Thyroid gland (tissue), 4 donors: ENCODE measurements at regions not wholly inside any gene's neighbourhood (a gene's known extent, or its start where the extent isn't known, plus 50 kb on each side); places are given as distances from the start of the nearest gene placed in this dataset.

ENCODE experiments used
- DNase-seq, 2 donors: peaks; one replicate each; pipeline ENCODE4 v3.0.0-alpha.2; 2019
- H3K27ac ChIP-seq, 3 donors: fragments of 200-600 bp; sonication (generic); 1 replicate in 2 of 3; 2 replicates in 1 of 3; pipeline ENCODE4 v1.5.1; 2016 to 2019; ENCODE audit warnings: mild to moderate bottlenecking in 1 of 3, moderate library complexity in 1 of 3
- H3K27me3 ChIP-seq: fragments of 200-600 bp; sonication (generic); one replicate; pipeline ENCODE4 v1.5.1; 2019
- H3K36me3 ChIP-seq, 2 donors: fragments of 200-600 bp; sonication (generic); one replicate each; pipeline ENCODE4 v1.5.1; 2016 to 2019
- H3K4me1 ChIP-seq, 2 donors: fragments of 200-600 bp; sonication (generic); one replicate each; pipeline ENCODE4 v1.5.1; 2017 to 2019
- H3K4me3 ChIP-seq, 3 donors: fragments of 200-600 bp; sonication (generic); replicated peaks in 1 of 3; 1 replicate in 2 of 3; 2 replicates in 1 of 3; pipeline ENCODE4 v1.5.1; 2016; ENCODE audit warnings: mild to moderate bottlenecking in 1 of 3
- H3K9me3 ChIP-seq: fragments of 200-600 bp; sonication (generic); one replicate; pipeline ENCODE4 v1.5.1; 2017
- POLR2A ChIP-seq, 2 donors: fragments of 450-650 bp; IDR thresholded peaks; one replicate each; pipeline ENCODE4 v1.6.1; 2017; ENCODE audit warnings: antibody characterized with exemption in 2 of 2, mild to moderate bottlenecking in 2 of 2, moderate library complexity in 1 of 2
- WGBS, 2 donors: methylation state at CpG; one replicate each; pipeline ENCODE4 v1.1.5; 2017; 5-methylcytosine and 5-hydroxymethylcytosine counted together
- intact Hi-C: fragments of 100-400 bp; cut with DNase I; formaldehyde crosslinking; loops from one replicate; pipeline ENCODE4 v1.15.1; 2023
- TF ChIP-seq, protein P1 (sequence below), 6 experiments: fragments of 200-600 bp in 3 of 6; fragments of 450-650 bp in 3 of 6; sonication (generic) in 3 of 6; IDR thresholded peaks; one replicate each; pipeline ENCODE4 v1.5.1; 2016 to 2019; ENCODE audit warnings: antibody characterized with exemption in 6 of 6, mild to moderate bottlenecking in 2 of 6, inconsistent platforms in 1 of 6, moderate library complexity in 1 of 6

DNA sequence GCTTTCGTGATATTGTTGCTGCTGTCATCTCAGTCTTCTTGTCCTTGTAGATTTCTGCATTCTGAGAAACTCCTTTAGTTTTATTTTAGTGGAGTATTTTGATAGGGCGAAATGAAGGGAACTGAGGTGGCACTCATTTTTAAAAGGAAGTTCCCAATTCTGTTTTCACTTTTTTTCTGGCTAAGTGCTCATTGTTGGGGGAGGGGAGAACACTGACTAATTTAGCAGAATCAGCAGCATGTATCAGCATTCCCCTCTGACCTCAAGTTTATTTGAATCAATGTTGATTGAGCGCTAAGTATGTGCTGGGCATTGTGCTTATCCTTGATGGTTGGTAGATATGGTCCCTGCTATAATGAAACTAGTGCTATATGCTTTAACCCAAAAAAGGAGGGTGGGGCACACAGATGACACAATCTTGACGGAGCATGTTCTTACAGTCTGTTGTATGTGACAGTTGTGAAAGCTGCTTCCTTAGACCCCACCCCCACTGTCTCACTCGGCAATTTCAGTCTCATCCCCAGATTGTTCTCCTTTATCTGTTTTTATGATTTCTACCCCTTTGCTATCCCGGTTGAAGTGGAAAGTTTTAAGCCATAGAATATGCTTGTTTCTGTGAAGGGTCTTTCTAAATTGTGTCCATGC lies 262.4 kb downstream of the SOX4 start:
- Histone ChIP-seq H3K4me1 (no peaks in the 10 kb centered on the region), H3K27ac (no peak overlapping the region), H3K4me3 (no peak overlapping the region), H3K9me3 (no peaks in the 10 kb centered on the region), H3K27me3 (no peaks in the 10 kb centered on the region), H3K36me3 (no peaks in the 10 kb centered on the region)
- intact Hi-C loops: no loop called here
- DNase-seq: no peak
- TF ChIP-seq, protein P1, sequence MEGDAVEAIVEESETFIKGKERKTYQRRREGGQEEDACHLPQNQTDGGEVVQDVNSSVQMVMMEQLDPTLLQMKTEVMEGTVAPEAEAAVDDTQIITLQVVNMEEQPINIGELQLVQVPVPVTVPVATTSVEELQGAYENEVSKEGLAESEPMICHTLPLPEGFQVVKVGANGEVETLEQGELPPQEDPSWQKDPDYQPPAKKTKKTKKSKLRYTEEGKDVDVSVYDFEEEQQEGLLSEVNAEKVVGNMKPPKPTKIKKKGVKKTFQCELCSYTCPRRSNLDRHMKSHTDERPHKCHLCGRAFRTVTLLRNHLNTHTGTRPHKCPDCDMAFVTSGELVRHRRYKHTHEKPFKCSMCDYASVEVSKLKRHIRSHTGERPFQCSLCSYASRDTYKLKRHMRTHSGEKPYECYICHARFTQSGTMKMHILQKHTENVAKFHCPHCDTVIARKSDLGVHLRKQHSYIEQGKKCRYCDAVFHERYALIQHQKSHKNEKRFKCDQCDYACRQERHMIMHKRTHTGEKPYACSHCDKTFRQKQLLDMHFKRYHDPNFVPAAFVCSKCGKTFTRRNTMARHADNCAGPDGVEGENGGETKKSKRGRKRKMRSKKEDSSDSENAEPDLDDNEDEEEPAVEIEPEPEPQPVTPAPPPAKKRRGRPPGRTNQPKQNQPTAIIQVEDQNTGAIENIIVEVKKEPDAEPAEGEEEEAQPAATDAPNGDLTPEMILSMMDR (IDR thresholded peaks at IDR 0.05): no peak
- WGBS, 2 donors: 90 to 94% methylated on average over 6 of the region's 6 CpGs

DNA sequence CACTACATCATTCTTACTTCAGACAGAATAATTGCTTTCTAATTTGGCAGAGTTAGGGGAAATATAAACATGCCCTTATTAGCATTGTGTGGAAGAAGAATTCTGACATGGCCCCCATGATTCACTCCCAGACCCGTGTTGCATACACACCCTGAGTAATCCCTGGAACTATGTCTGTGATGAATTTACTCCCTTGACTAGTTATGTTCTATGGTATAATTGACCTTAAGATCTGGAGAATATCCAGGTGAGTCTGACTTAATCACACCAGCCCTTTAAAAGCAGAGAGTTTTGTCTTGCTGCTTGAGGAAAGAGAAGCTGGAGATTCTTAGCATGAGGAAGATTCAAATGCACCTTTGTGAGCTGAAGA lies 262.9 kb downstream of the SOX4 start:
- H3K4me3 ChIP-seq: no peak overlapping the region
- no peaks in the 10 kb centered on the region for H3K9me3 ChIP-seq
- TF ChIP-seq, protein P1 (IDR thresholded peaks at IDR 0.05): no peak
- no peak for TF ChIP-seq POLR2A (IDR thresholded peaks at IDR 0.05)
- DNase-seq: no peak
- no peaks in the 10 kb centered on the region for H3K36me3 ChIP-seq
- no peak overlapping the region for H3K27ac ChIP-seq
- H3K4me1 ChIP-seq: no peaks in the 10 kb centered on the region
- H3K27me3 ChIP-seq: no peaks in the 10 kb centered on the region
- intact Hi-C loops: no loop called here
- WGBS, 2 donors: 0 to 68% methylated on average over 1 of the region's 1 CpG

DNA sequence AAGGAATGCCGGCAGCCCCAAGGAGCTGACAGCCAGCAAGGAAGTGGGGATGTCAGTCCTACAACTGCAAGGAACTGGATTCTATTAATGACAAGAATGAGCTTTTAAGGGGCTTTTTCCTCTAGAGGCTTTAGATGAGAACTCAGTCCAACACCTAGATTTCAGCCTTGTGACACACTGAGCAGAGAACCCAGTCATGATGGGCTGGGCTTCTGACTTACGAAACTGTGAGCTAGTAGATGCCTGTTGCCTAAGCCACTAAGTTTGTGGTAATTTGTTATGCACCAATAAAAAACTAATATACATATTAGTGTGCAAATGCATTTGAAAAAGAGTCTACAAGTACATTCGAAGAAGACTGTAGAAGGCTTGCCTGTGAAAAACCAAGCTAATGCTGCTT lies 263.3 kb downstream of the SOX4 start:
- Histone ChIP-seq H3K4me3 (no peak overlapping the region), H3K27me3 (no peaks in the 10 kb centered on the region), H3K36me3 (no peaks in the 10 kb centered on the region), H3K9me3 (no peaks in the 10 kb centered on the region), H3K27ac (no peak overlapping the region), H3K4me1 (no peaks in the 10 kb centered on the region)
- no peak for TF ChIP-seq POLR2A (IDR thresholded peaks at IDR 0.05)
- TF ChIP-seq, protein P1 (IDR thresholded peaks at IDR 0.05): no peak
- intact Hi-C loops: no loop called here
- no peak for DNase-seq
- 95 to 99% methylated on average over 3 of the region's 3 CpGs for WGBS, 2 donors

DNA sequence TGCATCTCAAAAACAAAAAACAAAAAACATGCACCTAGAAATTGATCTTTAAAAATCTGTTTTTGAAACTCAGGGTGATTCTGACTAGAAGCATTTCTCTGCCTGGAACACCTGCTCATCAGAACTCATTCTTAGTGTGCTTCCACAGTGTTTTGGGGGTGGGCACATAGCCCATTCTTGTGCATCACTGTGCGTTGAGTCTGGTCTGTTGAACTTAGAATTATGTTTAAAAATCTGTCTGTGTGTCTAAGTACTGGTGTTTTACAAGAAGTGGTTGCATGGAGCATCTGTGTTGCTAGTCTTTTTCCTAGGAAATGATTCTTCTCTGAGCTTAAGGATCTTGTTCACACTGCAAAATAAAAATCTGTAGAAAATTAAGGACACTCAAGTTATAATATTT lies 264.5 kb downstream of the SOX4 start:
- intact Hi-C loops: no loop called here
- 53 to 72% methylated on average over 1 of the region's 1 CpG for WGBS, 2 donors
- DNase-seq: no peak
- no peaks in the 10 kb centered on the region for H3K9me3 ChIP-seq
- no peaks in the 10 kb centered on the region for H3K27me3 ChIP-seq
- no peak overlapping the region for H3K4me3 ChIP-seq
- no peak overlapping the region for H3K27ac ChIP-seq
- H3K4me1 ChIP-seq: no peaks in the 10 kb centered on the region
- TF ChIP-seq POLR2A (IDR thresholded peaks at IDR 0.05): no peak
- TF ChIP-seq, protein P1 (IDR thresholded peaks at IDR 0.05): no peak
- H3K36me3 ChIP-seq: no peaks in the 10 kb centered on the region

DNA sequence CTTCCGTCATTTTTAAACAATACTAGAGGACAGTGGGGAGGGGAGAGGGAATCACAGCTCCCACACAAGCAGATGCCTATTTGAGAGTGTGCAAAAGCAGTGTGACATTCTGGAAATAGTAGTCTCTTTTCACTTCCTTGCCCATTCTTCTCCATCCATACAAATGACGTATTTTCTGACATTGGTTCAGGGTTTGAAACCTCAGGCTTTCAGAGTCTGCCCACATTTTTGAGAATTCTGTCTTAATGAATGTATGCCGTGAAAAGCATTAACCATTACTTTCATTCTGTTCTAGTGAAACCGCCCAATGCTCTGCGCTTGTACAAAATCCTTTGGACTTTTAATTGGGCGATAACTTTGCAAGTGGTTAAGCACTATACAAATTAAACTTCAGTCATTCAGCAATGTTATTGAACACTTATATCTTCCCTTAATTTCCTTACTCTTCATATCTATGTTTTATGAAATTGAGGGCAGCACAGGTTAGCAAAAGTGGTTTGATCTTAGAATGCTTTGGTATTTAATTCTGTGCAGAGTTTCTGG lies 265.7 kb downstream of the SOX4 start:
- Histone ChIP-seq H3K9me3 (no peaks in the 10 kb centered on the region), H3K27me3 (no peaks in the 10 kb centered on the region), H3K4me3 (no peak overlapping the region), H3K4me1 (no peaks in the 10 kb centered on the region), H3K27ac (no peak overlapping the region), H3K36me3 (no peaks in the 10 kb centered on the region)
- TF ChIP-seq, protein P1 (IDR thresholded peaks at IDR 0.05): no peak
- no peak for TF ChIP-seq POLR2A (IDR thresholded peaks at IDR 0.05)
- DNase-seq: no peak
- WGBS, 2 donors: 94 to 96% methylated on average over 6 of the region's 6 CpGs
- intact Hi-C loops: no loop called here
